Ovary (tissue), 7 donors: ENCODE measurements at regions not wholly inside any gene's neighbourhood (a gene's known extent, or its start where the extent isn't known, plus 50 kb on each side); places are given as distances from the start of the nearest gene placed in this dataset.

Experiments
- DNase-seq, 5 donors: peaks; one replicate each; pipeline ENCODE4 v3.0.0-alpha.2; 2019 to 2020
- H3K27ac ChIP-seq, 2 donors: fragments of 200-600 bp; one replicate each; pipeline versions ENCODE4 v1.5.1 to v1.8.0; 2019 to 2022
- H3K27me3 ChIP-seq: fragments of 200-600 bp; one replicate; pipeline ENCODE4 v1.8.0; 2022
- H3K36me3 ChIP-seq: fragments of 200-600 bp; sonication (generic); one replicate; pipeline ENCODE4 v1.5.1; 2019
- H3K4me1 ChIP-seq: one replicate; pipeline ENCODE4 v1.8.1; 2013; ENCODE audit warnings: mild to moderate bottlenecking, moderate library complexity; ENCODE audit not compliant: insufficient read depth
- H3K4me3 ChIP-seq: fragments of 200-600 bp; sonication (generic); one replicate; pipeline ENCODE4 v1.5.1; 2017
- H3K9me3 ChIP-seq, 2 donors: fragments of 200-600 bp in 1 of 2; sonication (generic) in 1 of 2; one replicate each; pipeline versions ENCODE4 v1.5.1 to v1.8.1; 2013 to 2019; ENCODE audit warnings: mild to moderate bottlenecking in 1 of 2, moderate library complexity in 1 of 2
- EP300 ChIP-seq: sonication (generic); formaldehyde crosslinking; IDR thresholded peaks from one replicate; pipeline ENCODE4 v1.6.1; 2017; ENCODE audit warnings: antibody characterized with exemption
- POLR2A ChIP-seq: fragments of 450-650 bp; IDR thresholded peaks from one replicate; pipeline ENCODE4 v1.6.1; 2017; ENCODE audit warnings: antibody characterized with exemption, mild to moderate bottlenecking, moderate library complexity
- WGBS, 3 donors: extraction: QIAGEN DNeasy Blood & Tissue Kit in 1 of 3; methylation state at CpG; one replicate each; pipeline versions ENCODE4 v1.1.5 to v1.1.7; 2013 to 2017; 5-methylcytosine and 5-hydroxymethylcytosine counted together
- intact Hi-C, 4 donors: fragments of 100-400 bp; cut with DNase I; formaldehyde crosslinking; loops; one replicate each; pipeline versions ENCODE4 v1.11.0 to v1.15.1; 2022 to 2023
- TF ChIP-seq, protein P1 (sequence below), 3 donors: fragments of 450-650 bp in 2 of 3; fragments of 200-600 bp in 1 of 3; IDR thresholded peaks; one replicate each; pipeline versions ENCODE4 v1.5.1 to v1.8.0; 2016 to 2022; ENCODE audit warnings: antibody characterized with exemption in 3 of 3, mild to moderate bottlenecking in 1 of 3
- donor health status: DM: no; HTN: no; CAD: no; lungs with moderate emphysema.
- donor health status: DM: no; HTN: no; CAD: no.
- donor health status: Bipolar disorder and iron deficiency.
- donor health status: DM: no; HTN: no; CAD: no.
- donor health status: DM: yes; HTN: yes; CAD: no.

GRCh38 chr16:51731160-51731559 is 580.1 kb upstream of the SALL1 start:
- 59 to 67% (median 63%) methylated on average over 4 of the region's 4 CpGs for WGBS, 3 donors
- H3K4me3 ChIP-seq, result no peak overlapping the region
- no peaks in the 10 kb centered on the region for H3K9me3 ChIP-seq
- H3K27ac ChIP-seq, result no peak overlapping the region
- TF ChIP-seq, protein P1, sequence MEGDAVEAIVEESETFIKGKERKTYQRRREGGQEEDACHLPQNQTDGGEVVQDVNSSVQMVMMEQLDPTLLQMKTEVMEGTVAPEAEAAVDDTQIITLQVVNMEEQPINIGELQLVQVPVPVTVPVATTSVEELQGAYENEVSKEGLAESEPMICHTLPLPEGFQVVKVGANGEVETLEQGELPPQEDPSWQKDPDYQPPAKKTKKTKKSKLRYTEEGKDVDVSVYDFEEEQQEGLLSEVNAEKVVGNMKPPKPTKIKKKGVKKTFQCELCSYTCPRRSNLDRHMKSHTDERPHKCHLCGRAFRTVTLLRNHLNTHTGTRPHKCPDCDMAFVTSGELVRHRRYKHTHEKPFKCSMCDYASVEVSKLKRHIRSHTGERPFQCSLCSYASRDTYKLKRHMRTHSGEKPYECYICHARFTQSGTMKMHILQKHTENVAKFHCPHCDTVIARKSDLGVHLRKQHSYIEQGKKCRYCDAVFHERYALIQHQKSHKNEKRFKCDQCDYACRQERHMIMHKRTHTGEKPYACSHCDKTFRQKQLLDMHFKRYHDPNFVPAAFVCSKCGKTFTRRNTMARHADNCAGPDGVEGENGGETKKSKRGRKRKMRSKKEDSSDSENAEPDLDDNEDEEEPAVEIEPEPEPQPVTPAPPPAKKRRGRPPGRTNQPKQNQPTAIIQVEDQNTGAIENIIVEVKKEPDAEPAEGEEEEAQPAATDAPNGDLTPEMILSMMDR (IDR thresholded peaks at IDR 0.05), result no peak
- no peak for TF ChIP-seq POLR2A
- no peak for TF ChIP-seq EP300
- intact Hi-C loops, result no loop called here
- no peaks in the 10 kb centered on the region for H3K4me1 ChIP-seq
- DNase-seq, result no peak
- H3K27me3 ChIP-seq, result no peaks in the 10 kb centered on the region
- H3K36me3 ChIP-seq, result no peaks in the 10 kb centered on the region

- no peak for DNase-seq
- Histone ChIP-seq H3K4me1 (no peaks in the 10 kb centered on the region), H3K4me3 (no peak overlapping the region), H3K36me3 (no peaks in the 10 kb centered on the region), H3K27me3 (no peaks in the 10 kb centered on the region), H3K27ac (no peak overlapping the region), H3K9me3 (no peaks in the 10 kb centered on the region)
- TF ChIP-seq POLR2A (no peak), EP300 (no peak)
- TF ChIP-seq, protein P1 (IDR thresholded peaks at IDR 0.05), result no peak
- intact Hi-C loops, result no loop called here
- WGBS, 3 donors, result 25% methylated on average over 8 of the region's 8 CpGs
Measured at GRCh38 chr16:51723036-51723724, 572.1 kb upstream of the SALL1 start.

- intact Hi-C loops, result no loop called here
Measured at GRCh38 chr16:51722467-51722866, 571.4 kb upstream of the SALL1 start.

DNA sequence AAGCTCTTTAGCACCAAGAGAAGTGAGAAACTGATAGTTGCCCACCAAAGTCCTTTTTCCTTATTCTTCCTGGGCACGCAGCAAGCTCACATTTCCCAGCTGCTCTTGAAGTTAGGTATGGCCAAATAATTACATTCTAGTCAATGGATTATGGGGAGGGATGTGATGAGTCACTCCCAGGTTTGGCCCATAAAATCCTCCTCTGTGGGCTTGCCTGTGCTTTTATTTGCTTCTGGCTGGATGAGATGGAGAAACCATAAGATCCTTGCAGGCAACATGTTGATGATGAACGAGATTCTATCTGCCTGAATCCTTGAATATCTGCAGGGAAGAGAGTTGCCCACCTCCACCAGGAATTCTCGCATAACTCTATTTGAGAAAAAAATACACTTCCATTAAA is 568.3 kb upstream of the SALL1 start:
- H3K9me3 ChIP-seq, result no peaks in the 10 kb centered on the region
- no peaks in the 10 kb centered on the region for H3K36me3 ChIP-seq
- intact Hi-C loops, result no loop called here
- no peak overlapping the region for H3K27ac ChIP-seq
- DNase-seq, result no peak
- no peaks in the 10 kb centered on the region for H3K4me1 ChIP-seq
- WGBS, 3 donors, result 86 to 92% (median 89%) methylated on average over 3 of the region's 3 CpGs
- TF ChIP-seq, protein P1 (IDR thresholded peaks at IDR 0.05), result no peak
- TF ChIP-seq POLR2A (no peak), EP300 (no peak)
- no peak overlapping the region for H3K4me3 ChIP-seq
- no peaks in the 10 kb centered on the region for H3K27me3 ChIP-seq

More at GRCh38 chr16:51722467-51722866, 571.4 kb upstream of the SALL1 start:
- H3K4me1 ChIP-seq, result no peaks in the 10 kb centered on the region
- H3K9me3 ChIP-seq, result no peaks in the 10 kb centered on the region
- no peaks in the 10 kb centered on the region for H3K36me3 ChIP-seq
- no peak overlapping the region for H3K27ac ChIP-seq
- TF ChIP-seq EP300 (no peak), POLR2A (no peak)
- TF ChIP-seq, protein P1 (IDR thresholded peaks at IDR 0.05), result no peak
- no peak overlapping the region for H3K4me3 ChIP-seq
- no peaks in the 10 kb centered on the region for H3K27me3 ChIP-seq
- no peak for DNase-seq
